B cell (primary cell): ENCODE measurements at regions not wholly inside any gene's neighbourhood (a gene's known extent, or its start where the extent isn't known, plus 50 kb on each side); places are given as distances from the start of the nearest gene placed in this dataset.

Experiments used
- ATAC-seq: fragments of 200-7000 bp; cut with Tn5 transposase; one replicate; pipeline ENCODE4 v1.10.0; 2021; ENCODE audit warnings: low read depth, mild to moderate bottlenecking, moderate number of reproducible peaks, moderate library complexity
- CTCF ChIA-PET: fragments of 350-600 bp; sonication (Branson Sonifier 250); formaldehyde crosslinking; loops from one replicate; lab custom pipeline; 2021; ENCODE audit warnings: antibody characterized with exemption, inconsistent platforms; lab: Charles Lee
- POLR2A ChIA-PET: fragments of 350-600 bp; sonication (Branson Sonifier 250); formaldehyde crosslinking; loops from one replicate; lab custom pipeline; 2021; ENCODE audit warnings: antibody characterized with exemption; lab: Charles Lee
- DNase-seq: peaks from one replicate; pipeline ENCODE4 v3.0.0; 2013
- H2AFZ ChIP-seq: 2 replicates; pipeline ENCODE4 v1.6.1; 2012; ENCODE audit warnings: mild to moderate bottlenecking, low read depth, low read length; ENCODE audit not compliant: insufficient read depth, poor library complexity, severe bottlenecking
- H3K27ac ChIP-seq, 2 donors: 1 replicate in 1 of 2; 2 replicates in 1 of 2; pipeline ENCODE4 v1.5.1; 2012 to 2013; ENCODE audit warnings: low read length in 2 of 2, mild to moderate bottlenecking in 2 of 2, moderate library complexity in 1 of 2
- H3K27me3 ChIP-seq, 4 experiments: fragments of 200-600 bp in 1 of 4; sonication (generic) in 1 of 4; replicated peaks in 1 of 4; 1 replicate in 2 of 4; 2 replicates in 2 of 4; pipeline versions ENCODE4 v1.6.1 to v1.7.0; 2013 to 2016; ENCODE audit warnings: low read length in 3 of 4, mild to moderate bottlenecking in 2 of 4, mixed read lengths in 1 of 4, moderate library complexity in 1 of 4; ENCODE audit not compliant: insufficient read depth in 4 of 4, control insufficient read depth in 3 of 4; ENCODE audit errors: control extremely low read depth in 1 of 4
- H3K36me3 ChIP-seq, 2 experiments: replicated peaks in 1 of 2; 1 replicate in 1 of 2; 2 replicates in 1 of 2; pipeline versions ENCODE4 v1.6.1 to v1.7.1; 2013; ENCODE audit warnings: low read length in 1 of 2; ENCODE audit not compliant: insufficient read depth in 2 of 2, control insufficient read depth in 1 of 2; ENCODE audit errors: control extremely low read depth in 1 of 2, extremely low read depth in 1 of 2
- H3K4me1 ChIP-seq, 2 donors: fragments of 200-600 bp in 1 of 2; sonication (generic) in 1 of 2; 1 replicate in 1 of 2; 2 replicates in 1 of 2; pipeline versions ENCODE4 v1.5.1 to v1.6.1; 2013 to 2017; ENCODE audit warnings: low read length in 2 of 2; ENCODE audit not compliant: control insufficient read depth in 2 of 2, insufficient read depth in 2 of 2
- H3K4me2 ChIP-seq: replicated peaks from 2 replicates; pipeline ENCODE3; 2012; ENCODE audit warnings: mild to moderate bottlenecking, low read depth, low read length; ENCODE audit not compliant: poor library complexity, severe bottlenecking
- H3K4me3 ChIP-seq, 5 experiments: fragments of 200-600 bp in 1 of 5; sonication (generic) in 1 of 5; 1 replicate in 3 of 5; 2 replicates in 2 of 5; pipeline versions ENCODE4 v1.5.1 to v1.7.0; 2011 to 2016; ENCODE audit warnings: low read length in 4 of 5, mild to moderate bottlenecking in 4 of 5, low read depth in 2 of 5, control low read depth in 1 of 5, moderate library complexity in 1 of 5; ENCODE audit not compliant: insufficient read depth in 1 of 5; ENCODE audit errors: control extremely low read depth in 1 of 5, extremely low read depth in 1 of 5
- H3K79me2 ChIP-seq: fragments of 200-600 bp; sonication (generic); one replicate; pipeline ENCODE4 v1.6.0; 2016; ENCODE audit warnings: low read length; ENCODE audit not compliant: control insufficient read depth, insufficient read depth
- H3K9ac ChIP-seq: fragments of 200-600 bp; sonication (generic); 2 replicates; pipeline ENCODE4 v1.6.1; 2017; ENCODE audit warnings: mild to moderate bottlenecking, low read length, moderate library complexity
- H3K9me3 ChIP-seq, 3 donors: one replicate each; pipeline versions ENCODE4 v1.6.1 to v1.7.1; 2013; ENCODE audit warnings: low read length in 2 of 3; ENCODE audit not compliant: control insufficient read depth in 2 of 3, insufficient read depth in 1 of 3; ENCODE audit errors: control extremely low read depth in 1 of 3
- H4K20me1 ChIP-seq: 2 replicates; pipeline ENCODE4 v1.6.0; 2012; ENCODE audit warnings: mild to moderate bottlenecking, low read length; ENCODE audit not compliant: insufficient read depth, control insufficient read depth, poor library complexity, severe bottlenecking
- H3K27ac Mint-ChIP-seq: one replicate; pipeline ENCODE4 v1.8.0; 2021; ENCODE audit warnings: mixed read lengths
- H3K27me3 Mint-ChIP-seq: one replicate; pipeline ENCODE4 v1.8.0; 2021; ENCODE audit warnings: mixed read lengths
- H3K4me1 Mint-ChIP-seq: one replicate; pipeline ENCODE4 v1.8.0; 2021; ENCODE audit warnings: mixed read lengths
- H3K4me3 Mint-ChIP-seq: one replicate; pipeline ENCODE4 v1.8.0; 2021; ENCODE audit warnings: mixed read lengths
- H3K9me3 Mint-ChIP-seq: one replicate; pipeline ENCODE4 v1.8.0; 2022; ENCODE audit warnings: mixed read lengths; ENCODE audit not compliant: insufficient read depth
- EZH2 ChIP-seq: IDR thresholded peaks from 2 replicates; pipeline ENCODE4 v1.6.1; 2012; ENCODE audit warnings: borderline replicate concordance, low read depth, mild to moderate bottlenecking, moderate library complexity, low read length; ENCODE audit not compliant: insufficient read depth, poor library complexity, severe bottlenecking
- WGBS: methylation state at CpG from one replicate; pipeline ENCODE4 v1.1.5; 2013; ENCODE audit warnings: missing lambda C conversion rate; ENCODE audit not compliant: insufficient coverage; 5-methylcytosine and 5-hydroxymethylcytosine counted together
- intact Hi-C: fragments of 100-400 bp; cut with micrococcal nuclease; formaldehyde crosslinking; loops from one replicate; pipeline ENCODE4 v1.10.0; 2022
- TF ChIP-seq, protein P1 (sequence below): fragments of 200-600 bp; IDR thresholded peaks from one replicate; pipeline ENCODE4 v1.8.0; 2022; ENCODE audit warnings: antibody characterized with exemption, mild to moderate bottlenecking

DNA sequence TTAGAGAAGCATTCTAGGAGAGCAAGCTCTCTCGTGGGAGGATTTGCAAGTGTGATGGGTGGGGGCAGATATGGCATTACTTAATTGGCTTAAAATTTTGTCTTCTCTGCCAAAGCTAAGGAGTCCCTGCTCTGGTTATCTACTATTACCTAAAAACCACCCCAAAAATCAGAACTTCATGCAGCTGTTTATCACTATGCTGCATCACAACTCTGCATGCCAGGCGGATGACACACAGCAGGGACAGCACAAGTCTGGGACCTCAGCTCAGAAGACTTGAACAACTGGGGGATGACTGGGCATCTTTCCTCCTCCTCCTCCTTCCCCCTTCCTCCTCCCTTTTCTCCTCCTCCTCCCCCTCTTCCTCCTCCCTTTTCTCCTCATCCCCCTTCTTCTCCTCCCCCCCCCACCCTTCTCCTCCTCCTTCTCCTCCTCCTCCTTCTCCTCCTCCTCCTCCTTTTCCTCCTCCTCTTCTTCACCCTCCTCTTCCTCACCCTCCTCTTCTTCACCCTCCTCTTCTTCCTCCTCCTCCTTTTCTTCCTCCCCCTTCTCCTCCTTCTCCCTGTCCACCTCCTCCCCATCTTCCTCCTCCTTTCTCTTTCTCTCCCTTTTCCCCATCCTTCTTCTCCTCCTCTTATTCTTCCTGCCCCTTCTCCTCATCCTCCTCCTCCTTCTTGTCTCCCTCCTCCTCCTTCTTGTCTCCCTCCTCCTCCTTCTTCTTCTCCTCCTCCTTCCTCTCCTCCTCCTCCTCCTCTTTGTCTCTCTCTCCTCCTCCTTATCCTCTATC, 218.6 kb upstream of the PMEPA1 start:
- H2AFZ ChIP-seq: no peak overlapping the region
- intact Hi-C loops: no loop called here
- ATAC-seq (no peak), DNase-seq (no peak)
- H3K4me3 ChIP-seq: no peak overlapping the region
- peaks cover 4 to 12% (median 11%) of the 10 kb centered on the region in 3 donors for H3K9me3 ChIP-seq
- H3K9ac ChIP-seq: no peak overlapping the region
- no peak overlapping the region for H3K4me2 ChIP-seq
- ChIA-PET CTCF (no interaction called here), POLR2A (interaction anchor here (0.6 kb wide), 1 partner anchor 309 kb away, joined by 4 read pairs; no protein-coding TSS in a partner anchor)
- TF ChIP-seq, protein P1, sequence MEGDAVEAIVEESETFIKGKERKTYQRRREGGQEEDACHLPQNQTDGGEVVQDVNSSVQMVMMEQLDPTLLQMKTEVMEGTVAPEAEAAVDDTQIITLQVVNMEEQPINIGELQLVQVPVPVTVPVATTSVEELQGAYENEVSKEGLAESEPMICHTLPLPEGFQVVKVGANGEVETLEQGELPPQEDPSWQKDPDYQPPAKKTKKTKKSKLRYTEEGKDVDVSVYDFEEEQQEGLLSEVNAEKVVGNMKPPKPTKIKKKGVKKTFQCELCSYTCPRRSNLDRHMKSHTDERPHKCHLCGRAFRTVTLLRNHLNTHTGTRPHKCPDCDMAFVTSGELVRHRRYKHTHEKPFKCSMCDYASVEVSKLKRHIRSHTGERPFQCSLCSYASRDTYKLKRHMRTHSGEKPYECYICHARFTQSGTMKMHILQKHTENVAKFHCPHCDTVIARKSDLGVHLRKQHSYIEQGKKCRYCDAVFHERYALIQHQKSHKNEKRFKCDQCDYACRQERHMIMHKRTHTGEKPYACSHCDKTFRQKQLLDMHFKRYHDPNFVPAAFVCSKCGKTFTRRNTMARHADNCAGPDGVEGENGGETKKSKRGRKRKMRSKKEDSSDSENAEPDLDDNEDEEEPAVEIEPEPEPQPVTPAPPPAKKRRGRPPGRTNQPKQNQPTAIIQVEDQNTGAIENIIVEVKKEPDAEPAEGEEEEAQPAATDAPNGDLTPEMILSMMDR: no peak
- no peak for TF ChIP-seq EZH2
- H3K36me3 ChIP-seq: no peaks in the 10 kb centered on the region
- Mint-ChIP-seq H3K4me3 (no peak overlapping the region), H3K27ac (no peak overlapping the region), H3K4me1 (no peaks in the 10 kb centered on the region), H3K9me3 (peaks cover 12% of the 10 kb centered on the region), H3K27me3 (peaks cover 37% of the 10 kb centered on the region)
- H4K20me1 ChIP-seq: no peaks in the 10 kb centered on the region
- WGBS: 100% methylated on average over 1 of the region's 2 CpGs
- H3K27me3 ChIP-seq: peaks cover 0 to 12% (median 3%) of the 10 kb centered on the region in 4 experiments
- no peak overlapping the region for H3K27ac ChIP-seq
- no peaks in the 10 kb centered on the region for H3K4me1 ChIP-seq
- H3K79me2 ChIP-seq: no peaks in the 10 kb centered on the region

DNA sequence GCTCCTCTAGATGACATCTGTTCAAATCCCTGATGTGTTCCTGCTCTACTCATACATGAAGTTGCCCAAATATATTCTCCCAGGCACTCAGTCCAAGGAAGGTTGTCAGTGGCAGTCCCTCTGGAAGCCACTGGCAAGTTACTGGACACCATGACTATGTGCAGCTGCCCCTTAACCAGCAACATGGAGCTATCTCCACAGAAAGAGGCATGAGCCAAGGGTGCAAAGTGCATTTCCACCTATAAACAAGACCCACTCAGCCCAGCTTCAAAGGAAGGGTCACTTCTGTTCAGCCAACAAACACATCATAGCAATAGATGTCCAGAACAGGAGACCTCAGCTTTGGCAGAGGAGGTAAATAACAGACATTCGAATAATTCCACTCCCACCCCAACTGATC, 217.6 kb upstream of the PMEPA1 start:
- Histone ChIP-seq H4K20me1 (no peaks in the 10 kb centered on the region), H3K9ac (no peak overlapping the region), H3K9me3 (peaks cover 4 to 12% (median 11%) of the 10 kb centered on the region in 3 donors), H3K4me3 (no peak overlapping the region), H3K27me3 (peaks cover 0 to 12% (median 3%) of the 10 kb centered on the region in 4 experiments), H3K79me2 (no peaks in the 10 kb centered on the region), H3K4me1 (no peaks in the 10 kb centered on the region), H3K4me2 (no peak overlapping the region), H2AFZ (no peak overlapping the region), H3K27ac (no peak overlapping the region), H3K36me3 (no peaks in the 10 kb centered on the region)
- H3K4me3 Mint-ChIP-seq: no peak overlapping the region
- POLR2A ChIA-PET: interaction anchor here (0.6 kb wide), 1 partner anchor 308 kb away, joined by 4 read pairs; no protein-coding TSS in a partner anchor
- no peaks in the 10 kb centered on the region for H3K4me1 Mint-ChIP-seq
- no peak overlapping the region for H3K27ac Mint-ChIP-seq
- peaks cover 43% of the 10 kb centered on the region for H3K27me3 Mint-ChIP-seq
- peaks cover 12% of the 10 kb centered on the region for H3K9me3 Mint-ChIP-seq
- DNase-seq (no peak), ATAC-seq (no peak)
- intact Hi-C loops: no loop called here
- CTCF ChIA-PET: no interaction called here
- WGBS: no CpG with 5 or more reads among the region's 1 CpG
- TF ChIP-seq, protein P1: no peak
- no peak for TF ChIP-seq EZH2
